ENCODE measurements at regions not wholly inside any gene's neighbourhood (a gene's known extent, or its start where the extent isn't known, plus 50 kb on each side); places are given as distances from the start of the nearest gene placed in this dataset.

GRCh38 chr2:16882706-16883105 is 217.1 kb upstream of the CYRIA start:
- Histone ChIP-seq H3K4me2 (ENCODE audit: insufficient read depth, insufficient read length, low read length) (no peak overlapping the region), H2BK15ac (ENCODE audit: low read depth, low read length) (no peak overlapping the region), H3K56ac (ENCODE audit: insufficient read length, low read depth, low read length) (no peak overlapping the region), H4K20me1 (ENCODE audit: control insufficient read depth, insufficient read depth, insufficient read length) (no peaks in the 10 kb centered on the region), H3K79me2 (ENCODE audit: insufficient read depth, low read length) (no peaks in the 10 kb centered on the region), H3K27me3 (ENCODE audit: insufficient read depth, low read length) (no peaks in the 10 kb centered on the region), H3T11ph (ENCODE audit: low read length) (no peak overlapping the region), H4K91ac (ENCODE audit: insufficient read length, low read depth, low read length) (no peak overlapping the region), H2BK20ac (ENCODE audit: low read depth, low read length, poor library complexity, severe bottlenecking) (no peak overlapping the region), H4K5ac (ENCODE audit: insufficient read length, low read depth, low read length) (no peak overlapping the region), H3K23ac (ENCODE audit: insufficient read length, low read depth, low read length) (no peak overlapping the region), H2BK12ac (ENCODE audit: insufficient read length, low read depth, low read length) (no peak overlapping the region), H3K14ac (ENCODE audit: insufficient read depth, low read length) (no peak overlapping the region), H2AK5ac (ENCODE audit: insufficient read length, low read length) (no peak overlapping the region), H3K18ac (ENCODE audit: insufficient read length, low read depth, low read length) (no peak overlapping the region), H3K79me1 (ENCODE audit: insufficient read depth, low read depth, low read length, poor library complexity, severe bottlenecking) (no peaks in the 10 kb centered on the region), H3K9ac (ENCODE audit: extremely low read depth, insufficient read length, low read length) (no peak overlapping the region), H4K8ac (replicated peaks; ENCODE audit: insufficient read length, low read depth, low read length) (no peak overlapping the region), H3K4ac (ENCODE audit: low read depth, low read length) (no peak overlapping the region), H2BK5ac (ENCODE audit: insufficient read length, low read length) (no peak overlapping the region), H3K4me1 (ENCODE audit: insufficient read depth, low read length) (peaks cover 2% of the 10 kb centered on the region; the same call in 1 of the 2 replicates), H2BK120ac (ENCODE audit: low read depth, low read length, poor library complexity, severe bottlenecking) (no peak overlapping the region), H3K27ac (ENCODE audit: insufficient read length, low read depth, low read length) (no peak overlapping the region), H2AFZ (ENCODE audit: low read length) (no peak overlapping the region), H3K23me2 (ENCODE audit: insufficient read length, low read depth, low read length, poor library complexity, severe bottlenecking) (no peaks in the 10 kb centered on the region), H3K9me3 (ENCODE audit: control insufficient read depth, low read depth, low read length) (no peaks in the 10 kb centered on the region)
- Mint-ChIP-seq H3K36me3 (ENCODE audit: insufficient read depth in 1 of 3, low read depth in 3 of 3) (no peaks in the 10 kb centered on the region), H3K27me3 (ENCODE audit: low read depth) (no peaks in the 10 kb centered on the region), H3K27ac (no peak overlapping the region), H3K4me1 (peaks cover 7 to 8% of the 10 kb centered on the region in 2 experiments; a peak in 3 of 4 replicates), H3K9me3 (no peaks in the 10 kb centered on the region), H3K4me3 (no peak overlapping the region; a peak in 1 of 5 replicates)
- TF ChIP-seq CTCF (conservative IDR thresholded peaks at IDR 0.05): no peak
- DNase-seq: no peak
- WGBS (ENCODE audit: extremely low coverage, insufficient read length, low lambda C conversion rate): no CpG with 5 or more reads among the region's 3 CpGs

Data from H9 (cell line).